HepG2 (cell line): ENCODE measurements at regions not wholly inside any gene's neighbourhood (a gene's known extent, or its start where the extent isn't known, plus 50 kb on each side); places are given as distances from the start of the nearest gene placed in this dataset.

Experiments used
- ATAC-seq: fragments of 200-7000 bp; cut with Tn5 transposase; 3 replicates; pipeline ENCODE4 v1.9.1; 2020; ENCODE audit warnings: mild to moderate bottlenecking, moderate library complexity
- BruUV-seq: library from RNA; stranded (reverse); fragments of 400-500 nt; replicated peaks from 2 replicates; lab custom pipeline; 2021; lab: Mats Ljungman, UMichigan
- CTCF ChIA-PET: fragments of 300-600 bp; formaldehyde crosslinking; extraction: SDS; loops from one replicate; lab custom pipeline; 2021; ENCODE audit warnings: low total read pairs, inconsistent platforms, low intra/inter-chr PET ratio; lab: Yijun Ruan, JAX
- POLR2A ChIA-PET: fragments of 350-600 bp; sonication (Branson Sonifier 250); formaldehyde crosslinking; loops from one replicate; lab custom pipeline; 2020; ENCODE audit warnings: antibody characterized with exemption, inconsistent platforms; lab: Yijun Ruan, JAX
- DNase-seq: peaks from one replicate; pipeline ENCODE4 v3.0.0-alpha.2; 2015; ENCODE audit warnings: low spot score
- FAIRE-seq: peaks from 3 replicates; lab custom pipeline; 2011; peaks lifted over from hg19 to GRCh38; lab: Jason Lieb, UNC
- H2AFZ ChIP-seq: one replicate; pipeline ENCODE4 v1.6.1; 2011; ENCODE audit warnings: low read length, inconsistent platforms
- H3K27ac ChIP-seq: fragments of 300-600 bp; 3 replicates; pipeline ENCODE4 v1.8.0; 2011; ENCODE audit warnings: mixed run types, mild to moderate bottlenecking, mixed read lengths, low read length, inconsistent platforms; ENCODE audit not compliant: insufficient read depth; ENCODE audit errors: extremely low read length
- H3K27me3 ChIP-seq, 2 experiments: fragments of 200-600 bp in 1 of 2; 2 replicates in 1 of 2; 3 replicates in 1 of 2; pipeline versions ENCODE4 v1.6.0 to v1.8.0; 2011; ENCODE audit warnings: low read length in 2 of 2, mild to moderate bottlenecking in 2 of 2, moderate library complexity in 2 of 2, inconsistent platforms in 1 of 2; ENCODE audit not compliant: insufficient read depth in 2 of 2, control insufficient read depth in 1 of 2
- H3K36me3 ChIP-seq, 2 experiments: fragments of 200-600 bp in 1 of 2; replicated peaks in 1 of 2; 2 replicates in 1 of 2; 3 replicates in 1 of 2; pipeline versions ENCODE4 v1.5.1 to v1.8.0; 2011; ENCODE audit warnings: low read length in 2 of 2, inconsistent platforms in 1 of 2; ENCODE audit not compliant: insufficient read depth in 2 of 2, control insufficient read depth in 1 of 2
- H3K4me1 ChIP-seq: 2 replicates; pipeline ENCODE4 v1.5.1; 2012; ENCODE audit warnings: low read length, inconsistent platforms; ENCODE audit not compliant: insufficient read depth
- H3K4me2 ChIP-seq: 2 replicates; pipeline ENCODE4 v1.6.0; 2011; ENCODE audit warnings: low read depth, low read length, inconsistent platforms
- H3K4me3 ChIP-seq, 3 experiments: fragments of 200-600 bp in 1 of 3; sonication (generic), shearing (Covaris generic) in 1 of 3; replicated peaks in 1 of 3; 2 replicates each; pipeline ENCODE4 v1.5.1; 2011 to 2016; ENCODE audit warnings: low read length in 3 of 3, inconsistent platforms in 2 of 3, low read depth in 2 of 3, mild to moderate bottlenecking in 2 of 3, control low read depth in 1 of 3, mixed read lengths in 1 of 3; ENCODE audit not compliant: insufficient read depth in 1 of 3
- H3K79me2 ChIP-seq: one replicate; pipeline ENCODE4 v1.6.1; 2011; ENCODE audit warnings: low read length, inconsistent platforms; ENCODE audit not compliant: insufficient read depth
- H3K9ac ChIP-seq: 2 replicates; pipeline ENCODE4 v1.6.0; 2011; ENCODE audit warnings: mild to moderate bottlenecking, low read depth, low read length, inconsistent platforms; ENCODE audit not compliant: insufficient read depth
- H3K9me3 ChIP-seq: 2 replicates; pipeline ENCODE4 v1.5.1; 2012; ENCODE audit warnings: mild to moderate bottlenecking, low read length
- H4K20me1 ChIP-seq: 2 replicates; pipeline ENCODE4 v1.6.0; 2011; ENCODE audit warnings: inconsistent platforms, mild to moderate bottlenecking, low read length, moderate library complexity; ENCODE audit not compliant: insufficient read depth
- ARID2 ChIP-seq: sonication (generic); formaldehyde crosslinking; IDR thresholded peaks from 2 replicates; pipeline ENCODE4 v1.8.1; 2022; ENCODE audit warnings: mild to moderate bottlenecking, missing genetic modification reagents, borderline replicate concordance
- ATF7 ChIP-seq, 2 experiments: fragments of 450-650 bp in 1 of 2; sonication (generic) in 1 of 2; formaldehyde crosslinking in 1 of 2; IDR thresholded peaks; 2 replicates each; pipeline versions ENCODE4 v1.4.0 to v1.6.1; 2016 to 2020; ENCODE audit warnings: antibody characterized with exemption in 1 of 2, mild to moderate bottlenecking in 1 of 2, missing genetic modification reagents in 1 of 2
- FOSL1 ChIP-seq: sonication (generic); formaldehyde crosslinking; IDR thresholded peaks from 2 replicates; pipeline ENCODE4 v1.9.0; 2021; ENCODE audit warnings: missing genetic modification reagents, borderline replicate concordance
- NR1H2 ChIP-seq: sonication (generic); formaldehyde crosslinking; IDR thresholded peaks from 2 replicates; pipeline ENCODE4 v1.8.1; 2022; ENCODE audit warnings: low read depth, missing genetic modification reagents, borderline replicate concordance
- RARG ChIP-seq: sonication (generic); formaldehyde crosslinking; IDR thresholded peaks from 2 replicates; pipeline ENCODE4 v1.4.0; 2020; ENCODE audit warnings: low read depth, mild to moderate bottlenecking, missing genetic modification reagents
- ZBTB44 ChIP-seq: sonication (generic); formaldehyde crosslinking; IDR thresholded peaks from 2 replicates; pipeline ENCODE4 v1.4.0; 2020; ENCODE audit warnings: missing genetic modification reagents
- ZFP36L2 ChIP-seq: sonication (generic); formaldehyde crosslinking; IDR thresholded peaks from 2 replicates; pipeline ENCODE4 v1.4.0; 2020; ENCODE audit warnings: missing genetic modification reagents
- WGBS: methylation state at CpG from one replicate; pipeline ENCODE4 v1.1.6; 2017; ENCODE audit warnings: low lambda C conversion rate; 5-methylcytosine and 5-hydroxymethylcytosine counted together
- in situ Hi-C: cut with HindIII; loops from 2 replicates; pipeline ENCODE4 v1.10.0; 2017; ENCODE audit warnings: low pct_unique_long_range_greater_than_20kb; ENCODE audit not compliant: extremely low pct_ligation_motif_present
- intact Hi-C: fragments of 100-400 bp; cut with micrococcal nuclease; formaldehyde crosslinking; loops from one replicate; pipeline ENCODE4 v1.10.0; 2022; ENCODE audit not compliant: unreplicated experiment
- TF ChIP-seq, protein P1 (sequence below), 2 experiments: fragments of 450-650 bp in 1 of 2; sonication (generic) in 1 of 2; formaldehyde crosslinking in 1 of 2; IDR thresholded peaks; 2 replicates each; pipeline versions ENCODE4 v1.6.1 to v1.8.0; 2016 to 2022; ENCODE audit warnings: antibody characterized with exemption in 1 of 2, mild to moderate bottlenecking in 1 of 2, missing genetic modification reagents in 1 of 2
- TF ChIP-seq, protein P2 (sequence below): sonication (generic); formaldehyde crosslinking; conservative IDR thresholded peaks from 2 replicates; pipeline ENCODE4 v1.8.0; 2022; ENCODE audit warnings: low read depth, missing genetic modification reagents

GRCh38 chr2:235195921-235196320, 244.1 kb downstream of the SH3BP4 start (continued):
- TF ChIP-seq, protein P1, sequence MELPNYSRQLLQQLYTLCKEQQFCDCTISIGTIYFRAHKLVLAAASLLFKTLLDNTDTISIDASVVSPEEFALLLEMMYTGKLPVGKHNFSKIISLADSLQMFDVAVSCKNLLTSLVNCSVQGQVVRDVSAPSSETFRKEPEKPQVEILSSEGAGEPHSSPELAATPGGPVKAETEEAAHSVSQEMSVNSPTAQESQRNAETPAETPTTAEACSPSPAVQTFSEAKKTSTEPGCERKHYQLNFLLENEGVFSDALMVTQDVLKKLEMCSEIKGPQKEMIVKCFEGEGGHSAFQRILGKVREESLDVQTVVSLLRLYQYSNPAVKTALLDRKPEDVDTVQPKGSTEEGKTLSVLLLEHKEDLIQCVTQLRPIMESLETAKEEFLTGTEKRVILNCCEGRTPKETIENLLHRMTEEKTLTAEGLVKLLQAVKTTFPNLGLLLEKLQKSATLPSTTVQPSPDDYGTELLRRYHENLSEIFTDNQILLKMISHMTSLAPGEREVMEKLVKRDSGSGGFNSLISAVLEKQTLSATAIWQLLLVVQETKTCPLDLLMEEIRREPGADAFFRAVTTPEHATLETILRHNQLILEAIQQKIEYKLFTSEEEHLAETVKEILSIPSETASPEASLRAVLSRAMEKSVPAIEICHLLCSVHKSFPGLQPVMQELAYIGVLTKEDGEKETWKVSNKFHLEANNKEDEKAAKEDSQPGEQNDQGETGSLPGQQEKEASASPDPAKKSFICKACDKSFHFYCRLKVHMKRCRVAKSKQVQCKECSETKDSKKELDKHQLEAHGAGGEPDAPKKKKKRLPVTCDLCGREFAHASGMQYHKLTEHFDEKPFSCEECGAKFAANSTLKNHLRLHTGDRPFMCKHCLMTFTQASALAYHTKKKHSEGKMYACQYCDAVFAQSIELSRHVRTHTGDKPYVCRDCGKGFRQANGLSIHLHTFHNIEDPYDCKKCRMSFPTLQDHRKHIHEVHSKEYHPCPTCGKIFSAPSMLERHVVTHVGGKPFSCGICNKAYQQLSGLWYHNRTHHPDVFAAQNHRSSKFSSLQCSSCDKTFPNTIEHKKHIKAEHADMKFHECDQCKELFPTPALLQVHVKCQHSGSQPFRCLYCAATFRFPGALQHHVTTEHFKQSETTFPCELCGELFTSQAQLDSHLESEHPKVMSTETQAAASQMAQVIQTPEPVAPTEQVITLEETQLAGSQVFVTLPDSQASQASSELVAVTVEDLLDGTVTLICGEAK (IDR thresholded peaks at IDR 0.05): no peak
- TF ChIP-seq, protein P1 (CRISPR knock-in tag; IDR thresholded peaks at IDR 0.05): no peak
- no peak for TF ChIP-seq ATF7 (IDR thresholded peaks at IDR 0.05)
- no peak for TF ChIP-seq ATF7 (CRISPR knock-in tag; IDR thresholded peaks at IDR 0.05)

DNA sequence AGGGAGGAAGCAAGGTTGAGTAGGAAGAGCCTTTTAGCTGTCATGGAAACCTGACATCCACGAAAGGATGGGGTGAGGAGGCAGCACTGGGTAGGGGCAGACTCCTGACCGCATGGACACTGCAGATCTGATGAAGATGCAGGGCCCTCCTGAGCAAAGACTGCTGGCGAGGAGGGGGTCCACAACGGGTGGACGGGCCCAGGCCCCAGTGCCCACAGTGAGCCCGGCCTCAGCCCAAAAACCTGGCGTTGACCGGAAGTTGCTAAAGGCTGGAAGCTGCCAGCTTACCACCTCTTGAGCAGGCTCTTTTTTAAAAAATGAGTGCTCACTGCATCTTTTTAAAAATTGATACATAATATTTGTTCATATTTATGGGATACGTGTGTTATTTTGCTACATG, 247.3 kb downstream of the SH3BP4 start:
- no peak overlapping the region for H3K4me2 ChIP-seq
- no peak overlapping the region for H3K9ac ChIP-seq
- no TSS peak for BruUV-seq
- H3K9me3 ChIP-seq: no peaks in the 10 kb centered on the region
- H3K36me3 ChIP-seq: no peaks in the 10 kb centered on the region
- H3K4me3 ChIP-seq: no peak overlapping the region
- POLR2A ChIA-PET: no interaction called here
- WGBS: 46% methylated on average over 9 of the region's 9 CpGs
- peaks cover 7 to 31% of the 10 kb centered on the region in 2 experiments; a peak in 3 of 5 replicates for H3K27me3 ChIP-seq
- in situ Hi-C loops (no loop called here), intact Hi-C loops (no loop called here)
- H3K27ac ChIP-seq: no peak overlapping the region
- ATAC-seq (no peak), DNase-seq (no peak), FAIRE-seq (no peak)
- H3K4me1 ChIP-seq: peaks cover 9% of the 10 kb centered on the region; the same call in 1 of the 2 replicates
- CTCF ChIA-PET: no interaction called here
- H2AFZ ChIP-seq: no peak overlapping the region
- H4K20me1 ChIP-seq: no peaks in the 10 kb centered on the region
- no peaks in the 10 kb centered on the region for H3K79me2 ChIP-seq
- TF ChIP-seq, protein P2, sequence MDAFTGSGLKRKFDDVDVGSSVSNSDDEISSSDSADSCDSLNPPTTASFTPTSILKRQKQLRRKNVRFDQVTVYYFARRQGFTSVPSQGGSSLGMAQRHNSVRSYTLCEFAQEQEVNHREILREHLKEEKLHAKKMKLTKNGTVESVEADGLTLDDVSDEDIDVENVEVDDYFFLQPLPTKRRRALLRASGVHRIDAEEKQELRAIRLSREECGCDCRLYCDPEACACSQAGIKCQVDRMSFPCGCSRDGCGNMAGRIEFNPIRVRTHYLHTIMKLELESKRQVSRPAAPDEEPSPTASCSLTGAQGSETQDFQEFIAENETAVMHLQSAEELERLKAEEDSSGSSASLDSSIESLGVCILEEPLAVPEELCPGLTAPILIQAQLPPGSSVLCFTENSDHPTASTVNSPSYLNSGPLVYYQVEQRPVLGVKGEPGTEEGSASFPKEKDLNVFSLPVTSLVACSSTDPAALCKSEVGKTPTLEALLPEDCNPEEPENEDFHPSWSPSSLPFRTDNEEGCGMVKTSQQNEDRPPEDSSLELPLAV: no peak
- no peak for TF ChIP-seq NR1H2 (CRISPR knock-in tag)
- no peak for TF ChIP-seq ZFP36L2 (CRISPR knock-in tag)
- no peak for TF ChIP-seq ZBTB44
- no peak for TF ChIP-seq ARID2 (CRISPR knock-in tag)
- TF ChIP-seq FOSL1: no peak
- TF ChIP-seq RARG (CRISPR knock-in tag): no peak
